Retinal pigment epithelial cell (primary cell): ENCODE measurements at regions not wholly inside any gene's neighbourhood (a gene's known extent, or its start where the extent isn't known, plus 50 kb on each side); places are given as distances from the start of the nearest gene placed in this dataset.

Experiments
- DNase-seq: peaks from one replicate; pipeline ENCODE4 v3.0.0-alpha.2; 2010; ENCODE audit warnings: low read depth
- H3K4me3 ChIP-seq: 2 replicates; pipeline ENCODE4 v1.5.1; 2011; ENCODE audit warnings: mild to moderate bottlenecking, low read length, control low read depth, moderate library complexity
- CTCF ChIP-seq: conservative IDR thresholded peaks from 2 replicates; pipeline ENCODE4 v1.5.1; 2011; ENCODE audit warnings: low read depth, low read length, control low read depth, inconsistent platforms

DNA sequence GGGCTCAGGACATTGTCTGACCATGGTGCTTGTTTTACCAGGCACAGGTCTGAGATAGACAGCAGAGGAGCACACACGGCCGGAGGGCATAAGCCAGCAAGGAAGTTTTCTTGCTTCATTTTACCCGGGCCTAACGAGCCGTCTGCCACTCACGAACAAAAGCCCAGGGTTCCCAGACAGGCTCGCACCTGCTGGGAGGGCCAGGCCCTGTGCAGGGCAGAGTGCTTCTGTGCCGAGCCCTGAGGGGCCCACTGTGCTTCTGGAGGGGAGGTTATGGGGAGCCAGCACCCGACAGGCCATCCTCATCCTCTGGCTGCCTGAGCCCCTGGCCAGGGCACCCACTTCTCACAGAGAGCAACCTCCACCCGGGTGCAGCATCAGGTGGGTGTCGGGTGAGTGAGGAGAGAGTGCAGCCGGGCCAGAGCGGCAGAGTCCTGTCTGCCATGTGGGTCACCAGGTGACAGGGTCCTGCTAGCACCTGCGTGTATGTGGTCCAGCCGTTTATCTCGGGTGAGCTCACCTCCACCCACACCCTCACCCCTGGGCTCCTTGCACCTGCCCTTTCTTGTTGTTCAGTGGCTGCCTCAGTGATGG is 297.9 kb downstream of the NDUFA10 start:
- no peak overlapping the region for H3K4me3 ChIP-seq
- no peak for DNase-seq
- no peak for TF ChIP-seq CTCF

DNA sequence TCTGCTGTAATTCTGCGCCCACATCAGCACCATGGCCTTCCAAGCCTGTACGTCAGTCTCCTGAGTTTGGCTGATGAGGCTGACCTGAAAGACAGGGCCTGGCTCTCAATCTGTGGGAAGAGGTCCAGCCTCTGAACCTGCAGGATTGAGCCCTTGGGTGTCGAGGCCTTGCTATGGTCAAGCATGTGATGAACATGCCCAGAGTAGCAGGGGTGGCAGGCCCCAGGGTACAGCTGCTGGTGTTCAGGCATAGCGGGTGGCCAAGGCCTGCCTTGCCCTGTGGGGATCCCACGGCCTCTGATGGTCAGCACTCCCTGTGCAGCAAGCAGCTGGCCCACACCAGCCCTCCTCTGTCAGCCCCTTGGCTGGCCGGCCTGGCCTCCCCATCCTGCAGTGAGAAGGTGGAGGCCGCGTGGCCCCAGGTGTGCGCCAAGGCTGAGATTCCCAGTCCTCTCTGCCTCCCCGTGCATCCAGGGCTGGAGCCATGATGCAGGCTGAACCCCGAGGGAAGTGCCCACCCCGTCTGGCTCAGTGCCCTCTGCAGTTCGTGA is 298.4 kb downstream of the NDUFA10 start:
- no peak overlapping the region for H3K4me3 ChIP-seq
- no peak for DNase-seq
- no peak for TF ChIP-seq CTCF

- no peak for TF ChIP-seq CTCF
- no peak overlapping the region for H3K4me3 ChIP-seq
- DNase-seq = no peak
Observed at GRCh38 chr2:239726091-239726591, 299.0 kb downstream of the NDUFA10 start.

- no peak for TF ChIP-seq CTCF
- H3K4me3 ChIP-seq = no peak overlapping the region
- no peak for DNase-seq
Observed at GRCh38 chr2:239725551-239725890, 299.6 kb downstream of the NDUFA10 start.

DNA sequence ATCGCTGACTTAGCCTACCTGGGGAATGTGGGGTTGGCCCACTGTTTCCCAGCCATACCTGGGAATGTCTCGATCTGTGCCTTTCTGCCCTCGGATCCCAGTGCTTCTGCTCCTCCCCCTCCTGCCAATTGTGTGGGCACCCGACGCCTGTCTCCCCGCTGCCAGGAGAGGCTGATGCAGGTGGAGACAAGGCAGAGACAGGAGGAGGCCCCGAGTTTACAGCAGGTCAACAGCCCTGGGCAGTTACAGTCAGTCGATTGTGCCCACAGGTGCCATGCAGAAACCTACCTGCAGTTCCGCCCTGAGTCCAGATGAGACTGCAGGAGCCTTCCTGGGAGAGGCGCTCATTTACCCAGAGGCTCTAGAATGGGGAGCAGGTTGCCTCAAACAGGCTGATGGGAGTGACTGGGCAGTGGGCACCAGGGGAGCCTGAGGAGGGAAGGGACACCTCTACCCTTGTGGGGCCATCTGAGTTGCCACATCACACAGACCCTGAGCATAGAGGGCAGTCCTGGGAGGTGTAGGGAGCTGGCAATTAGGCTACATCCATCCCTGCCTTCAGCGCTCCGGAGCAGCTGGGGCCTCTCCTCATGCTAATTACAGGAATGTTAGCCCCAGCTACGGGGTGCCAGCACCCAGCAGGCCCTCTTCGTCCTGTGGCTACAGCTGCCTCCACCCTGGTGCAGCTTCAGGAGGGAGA is 300.1 kb downstream of the NDUFA10 start:
- no peak for TF ChIP-seq CTCF
- DNase-seq = no peak

DNA sequence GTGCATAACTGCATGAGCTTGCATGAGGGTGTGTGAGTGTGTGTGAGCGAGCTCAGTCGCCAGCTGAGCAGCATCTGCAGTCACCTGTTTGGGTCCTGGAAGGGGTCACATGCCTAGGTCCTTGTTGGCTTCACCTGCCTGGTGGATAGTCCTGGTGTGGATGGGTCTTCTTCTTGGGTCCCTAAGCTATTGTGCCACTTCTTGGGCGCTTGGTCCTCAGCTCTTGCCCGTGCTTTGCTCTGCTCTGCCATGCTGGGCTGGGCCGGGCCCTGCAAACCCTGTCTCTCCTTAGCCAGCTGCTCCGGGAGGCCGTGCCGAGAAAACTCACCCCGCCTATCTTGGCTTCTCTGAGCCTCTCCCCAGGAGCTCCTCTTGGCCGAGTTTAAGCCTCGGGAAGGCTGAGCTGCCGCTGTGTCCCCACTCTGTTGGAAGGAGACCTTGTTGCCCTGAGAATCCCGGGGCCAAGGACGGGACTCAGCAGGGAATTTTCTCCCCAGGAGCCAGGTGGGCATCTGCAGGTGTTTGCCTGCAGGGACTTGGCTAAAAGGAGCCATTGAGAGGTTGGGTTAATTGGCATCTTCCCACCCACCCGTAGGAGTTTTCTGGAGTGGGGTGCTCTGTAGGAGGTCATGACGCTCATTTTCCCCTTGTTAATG is 300.8 kb downstream of the NDUFA10 start:
- TF ChIP-seq CTCF = no peak
- H3K4me3 ChIP-seq = no peak overlapping the region
- DNase-seq = no peak

More for the DNA sequence above, 300.1 kb downstream of the NDUFA10 start:
- H3K4me3 ChIP-seq = no peak overlapping the region
